GM10248 (cell line): ENCODE measurements at regions not wholly inside any gene's neighbourhood (a gene's known extent, or its start where the extent isn't known, plus 50 kb on each side); places are given as distances from the start of the nearest gene placed in this dataset.
"Not testable (repeated sequence)": the region's sequence is repeated elsewhere in the genome, so short reads cannot be mapped to it uniquely, and the experiment has no call there.

ENCODE experiments used
- CTCF ChIA-PET: fragments of 300-600 bp; sonication (Branson Sonifier 250); formaldehyde crosslinking; extraction: SDS; loops from one replicate; lab custom pipeline; 2021; ENCODE audit warnings: antibody characterized with exemption; lab: Yijun Ruan, JAX
- POLR2A ChIA-PET: fragments of 350-650 bp; sonication (Branson Sonifier 250); formaldehyde crosslinking; extraction: SDS; loops from one replicate; lab custom pipeline; 2020; ENCODE audit warnings: antibody characterized with exemption; lab: Yijun Ruan, JAX
- DNase-seq: peaks from one replicate; pipeline ENCODE4 v3.0.0; 2012; ENCODE audit errors: extremely low spot score
- CTCF ChIP-seq: IDR thresholded peaks from 2 replicates; pipeline ENCODE4 v1.5.1; 2012; ENCODE audit warnings: mild to moderate bottlenecking, low read depth; ENCODE audit errors: extremely low read depth, missing control alignments, control extremely low read depth

GRCh38 chrX:92081250-92081649 lies 302.1 kb downstream of the PCDH11X start:
- POLR2A ChIA-PET, DNase-seq, CTCF ChIA-PET: not testable (repeated sequence)

- POLR2A ChIA-PET, DNase-seq, CTCF ChIA-PET: not testable (repeated sequence)
Observed at GRCh38 chrX:92090756-92091155, 311.6 kb downstream of the PCDH11X start.

GRCh38 chrX:92098136-92098535 lies 319.0 kb downstream of the PCDH11X start:
- POLR2A ChIA-PET, CTCF ChIA-PET, DNase-seq: not testable (repeated sequence)

- CTCF ChIA-PET, POLR2A ChIA-PET, DNase-seq: not testable (repeated sequence)
Observed at GRCh38 chrX:92100095-92100494, 320.9 kb downstream of the PCDH11X start.

- DNase-seq, CTCF ChIA-PET, POLR2A ChIA-PET: not testable (repeated sequence)
Observed at GRCh38 chrX:92105693-92106092, 326.5 kb downstream of the PCDH11X start.

GRCh38 chrX:92106671-92107070 lies 327.5 kb downstream of the PCDH11X start:
- CTCF ChIA-PET, DNase-seq, POLR2A ChIA-PET: not testable (repeated sequence)

GRCh38 chrX:92110410-92110911 lies 331.3 kb downstream of the PCDH11X start:
- POLR2A ChIA-PET, CTCF ChIA-PET, DNase-seq: not testable (repeated sequence)

GRCh38 chrX:92117701-92118100 lies 338.5 kb downstream of the PCDH11X start:
- CTCF ChIA-PET, POLR2A ChIA-PET, DNase-seq: not testable (repeated sequence)

GRCh38 chrX:92163035-92163434 lies 383.9 kb downstream of the PCDH11X start:
- POLR2A ChIA-PET, CTCF ChIA-PET, DNase-seq: not testable (repeated sequence)

GRCh38 chrX:92209936-92210335 lies 430.8 kb downstream of the PCDH11X start:
- no peak for DNase-seq
- TF ChIP-seq CTCF, result no peak
- CTCF ChIA-PET, result interaction anchor here (0.7 kb wide), 1 partner anchor 35 kb away, joined by 3 read pairs; no protein-coding TSS in a partner anchor
- POLR2A ChIA-PET, result no interaction called here

GRCh38 chrX:92213786-92214185 lies 434.6 kb downstream of the PCDH11X start:
- CTCF ChIA-PET, result interaction anchor here (0.9 kb wide), 1 partner anchor 13 kb away, joined by 3 read pairs; no protein-coding TSS in a partner anchor
- no peak for DNase-seq
- no peak for TF ChIP-seq CTCF
- POLR2A ChIA-PET, result no interaction called here

GRCh38 chrX:92215011-92215410 lies 435.8 kb downstream of the PCDH11X start:
- CTCF ChIA-PET, POLR2A ChIA-PET, DNase-seq: not testable (repeated sequence)
